B cell (primary cell): ENCODE measurements at regions not wholly inside any gene's neighbourhood (a gene's known extent, or its start where the extent isn't known, plus 50 kb on each side); places are given as distances from the start of the nearest gene placed in this dataset.

Source experiments
- ATAC-seq: fragments of 200-7000 bp; cut with Tn5 transposase; one replicate; pipeline ENCODE4 v1.10.0; 2021; ENCODE audit warnings: low read depth, mild to moderate bottlenecking, moderate number of reproducible peaks, moderate library complexity
- CTCF ChIA-PET: fragments of 350-600 bp; sonication (Branson Sonifier 250); formaldehyde crosslinking; loops from one replicate; lab custom pipeline; 2021; ENCODE audit warnings: antibody characterized with exemption, inconsistent platforms; lab: Charles Lee
- POLR2A ChIA-PET: fragments of 350-600 bp; sonication (Branson Sonifier 250); formaldehyde crosslinking; loops from one replicate; lab custom pipeline; 2021; ENCODE audit warnings: antibody characterized with exemption; lab: Charles Lee
- DNase-seq: peaks from one replicate; pipeline ENCODE4 v3.0.0; 2013
- H2AFZ ChIP-seq: 2 replicates; pipeline ENCODE4 v1.6.1; 2012; ENCODE audit warnings: mild to moderate bottlenecking, low read depth, low read length; ENCODE audit not compliant: insufficient read depth, poor library complexity, severe bottlenecking
- H3K27ac ChIP-seq, 2 donors: 1 replicate in 1 of 2; 2 replicates in 1 of 2; pipeline ENCODE4 v1.5.1; 2012 to 2013; ENCODE audit warnings: low read length in 2 of 2, mild to moderate bottlenecking in 2 of 2, moderate library complexity in 1 of 2
- H3K27me3 ChIP-seq, 4 experiments: fragments of 200-600 bp in 1 of 4; sonication (generic) in 1 of 4; replicated peaks in 1 of 4; 1 replicate in 2 of 4; 2 replicates in 2 of 4; pipeline versions ENCODE4 v1.6.1 to v1.7.0; 2013 to 2016; ENCODE audit warnings: low read length in 3 of 4, mild to moderate bottlenecking in 2 of 4, mixed read lengths in 1 of 4, moderate library complexity in 1 of 4; ENCODE audit not compliant: insufficient read depth in 4 of 4, control insufficient read depth in 3 of 4; ENCODE audit errors: control extremely low read depth in 1 of 4
- H3K36me3 ChIP-seq, 2 experiments: replicated peaks in 1 of 2; 1 replicate in 1 of 2; 2 replicates in 1 of 2; pipeline versions ENCODE4 v1.6.1 to v1.7.1; 2013; ENCODE audit warnings: low read length in 1 of 2; ENCODE audit not compliant: insufficient read depth in 2 of 2, control insufficient read depth in 1 of 2; ENCODE audit errors: control extremely low read depth in 1 of 2, extremely low read depth in 1 of 2
- H3K4me1 ChIP-seq, 2 donors: fragments of 200-600 bp in 1 of 2; sonication (generic) in 1 of 2; 1 replicate in 1 of 2; 2 replicates in 1 of 2; pipeline versions ENCODE4 v1.5.1 to v1.6.1; 2013 to 2017; ENCODE audit warnings: low read length in 2 of 2; ENCODE audit not compliant: control insufficient read depth in 2 of 2, insufficient read depth in 2 of 2
- H3K4me2 ChIP-seq: replicated peaks from 2 replicates; pipeline ENCODE3; 2012; ENCODE audit warnings: mild to moderate bottlenecking, low read depth, low read length; ENCODE audit not compliant: poor library complexity, severe bottlenecking
- H3K4me3 ChIP-seq, 5 experiments: fragments of 200-600 bp in 1 of 5; sonication (generic) in 1 of 5; 1 replicate in 3 of 5; 2 replicates in 2 of 5; pipeline versions ENCODE4 v1.5.1 to v1.7.0; 2011 to 2016; ENCODE audit warnings: low read length in 4 of 5, mild to moderate bottlenecking in 4 of 5, low read depth in 2 of 5, control low read depth in 1 of 5, moderate library complexity in 1 of 5; ENCODE audit not compliant: insufficient read depth in 1 of 5; ENCODE audit errors: control extremely low read depth in 1 of 5, extremely low read depth in 1 of 5
- H3K79me2 ChIP-seq: fragments of 200-600 bp; sonication (generic); one replicate; pipeline ENCODE4 v1.6.0; 2016; ENCODE audit warnings: low read length; ENCODE audit not compliant: control insufficient read depth, insufficient read depth
- H3K9ac ChIP-seq: fragments of 200-600 bp; sonication (generic); 2 replicates; pipeline ENCODE4 v1.6.1; 2017; ENCODE audit warnings: mild to moderate bottlenecking, low read length, moderate library complexity
- H3K9me3 ChIP-seq, 3 donors: one replicate each; pipeline versions ENCODE4 v1.6.1 to v1.7.1; 2013; ENCODE audit warnings: low read length in 2 of 3; ENCODE audit not compliant: control insufficient read depth in 2 of 3, insufficient read depth in 1 of 3; ENCODE audit errors: control extremely low read depth in 1 of 3
- H4K20me1 ChIP-seq: 2 replicates; pipeline ENCODE4 v1.6.0; 2012; ENCODE audit warnings: mild to moderate bottlenecking, low read length; ENCODE audit not compliant: insufficient read depth, control insufficient read depth, poor library complexity, severe bottlenecking
- H3K27ac Mint-ChIP-seq: one replicate; pipeline ENCODE4 v1.8.0; 2021; ENCODE audit warnings: mixed read lengths
- H3K27me3 Mint-ChIP-seq: one replicate; pipeline ENCODE4 v1.8.0; 2021; ENCODE audit warnings: mixed read lengths
- H3K4me1 Mint-ChIP-seq: one replicate; pipeline ENCODE4 v1.8.0; 2021; ENCODE audit warnings: mixed read lengths
- H3K4me3 Mint-ChIP-seq: one replicate; pipeline ENCODE4 v1.8.0; 2021; ENCODE audit warnings: mixed read lengths
- H3K9me3 Mint-ChIP-seq: one replicate; pipeline ENCODE4 v1.8.0; 2022; ENCODE audit warnings: mixed read lengths; ENCODE audit not compliant: insufficient read depth
- EZH2 ChIP-seq: IDR thresholded peaks from 2 replicates; pipeline ENCODE4 v1.6.1; 2012; ENCODE audit warnings: borderline replicate concordance, low read depth, mild to moderate bottlenecking, moderate library complexity, low read length; ENCODE audit not compliant: insufficient read depth, poor library complexity, severe bottlenecking
- WGBS: methylation state at CpG from one replicate; pipeline ENCODE4 v1.1.5; 2013; ENCODE audit warnings: missing lambda C conversion rate; ENCODE audit not compliant: insufficient coverage; 5-methylcytosine and 5-hydroxymethylcytosine counted together
- intact Hi-C: fragments of 100-400 bp; cut with micrococcal nuclease; formaldehyde crosslinking; loops from one replicate; pipeline ENCODE4 v1.10.0; 2022
- TF ChIP-seq, protein P1 (sequence below): fragments of 200-600 bp; IDR thresholded peaks from one replicate; pipeline ENCODE4 v1.8.0; 2022; ENCODE audit warnings: antibody characterized with exemption, mild to moderate bottlenecking

- ChIA-PET POLR2A (no interaction called here), CTCF (no interaction called here)
- Histone ChIP-seq H3K36me3 (no peaks in the 10 kb centered on the region), H3K4me2 (no peak overlapping the region), H3K4me1 (no peaks in the 10 kb centered on the region), H2AFZ (no peak overlapping the region), H3K27ac (no peak overlapping the region), H3K4me3 (no peak overlapping the region), H4K20me1 (no peaks in the 10 kb centered on the region), H3K9ac (no peak overlapping the region), H3K27me3 (peaks cover 0 to 5% (median 0%) of the 10 kb centered on the region in 4 experiments), H3K79me2 (no peaks in the 10 kb centered on the region), H3K9me3 (peaks cover 0 to 19% (median 0%) of the 10 kb centered on the region in 3 donors)
- intact Hi-C loops = no loop called here
- Mint-ChIP-seq H3K9me3 (peaks cover 9% of the 10 kb centered on the region), H3K4me1 (no peaks in the 10 kb centered on the region), H3K4me3 (no peak overlapping the region), H3K27ac (no peak overlapping the region), H3K27me3 (peaks cover 27% of the 10 kb centered on the region)
- DNase-seq (no peak), ATAC-seq (no peak)
- no peak for TF ChIP-seq EZH2
- TF ChIP-seq, protein P1, sequence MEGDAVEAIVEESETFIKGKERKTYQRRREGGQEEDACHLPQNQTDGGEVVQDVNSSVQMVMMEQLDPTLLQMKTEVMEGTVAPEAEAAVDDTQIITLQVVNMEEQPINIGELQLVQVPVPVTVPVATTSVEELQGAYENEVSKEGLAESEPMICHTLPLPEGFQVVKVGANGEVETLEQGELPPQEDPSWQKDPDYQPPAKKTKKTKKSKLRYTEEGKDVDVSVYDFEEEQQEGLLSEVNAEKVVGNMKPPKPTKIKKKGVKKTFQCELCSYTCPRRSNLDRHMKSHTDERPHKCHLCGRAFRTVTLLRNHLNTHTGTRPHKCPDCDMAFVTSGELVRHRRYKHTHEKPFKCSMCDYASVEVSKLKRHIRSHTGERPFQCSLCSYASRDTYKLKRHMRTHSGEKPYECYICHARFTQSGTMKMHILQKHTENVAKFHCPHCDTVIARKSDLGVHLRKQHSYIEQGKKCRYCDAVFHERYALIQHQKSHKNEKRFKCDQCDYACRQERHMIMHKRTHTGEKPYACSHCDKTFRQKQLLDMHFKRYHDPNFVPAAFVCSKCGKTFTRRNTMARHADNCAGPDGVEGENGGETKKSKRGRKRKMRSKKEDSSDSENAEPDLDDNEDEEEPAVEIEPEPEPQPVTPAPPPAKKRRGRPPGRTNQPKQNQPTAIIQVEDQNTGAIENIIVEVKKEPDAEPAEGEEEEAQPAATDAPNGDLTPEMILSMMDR = no peak
- 93% methylated on average over 5 of the region's 6 CpGs for WGBS
Measured at GRCh38 chr5:172524573-172525021, 70.3 kb upstream of the SH3PXD2B start.

DNA sequence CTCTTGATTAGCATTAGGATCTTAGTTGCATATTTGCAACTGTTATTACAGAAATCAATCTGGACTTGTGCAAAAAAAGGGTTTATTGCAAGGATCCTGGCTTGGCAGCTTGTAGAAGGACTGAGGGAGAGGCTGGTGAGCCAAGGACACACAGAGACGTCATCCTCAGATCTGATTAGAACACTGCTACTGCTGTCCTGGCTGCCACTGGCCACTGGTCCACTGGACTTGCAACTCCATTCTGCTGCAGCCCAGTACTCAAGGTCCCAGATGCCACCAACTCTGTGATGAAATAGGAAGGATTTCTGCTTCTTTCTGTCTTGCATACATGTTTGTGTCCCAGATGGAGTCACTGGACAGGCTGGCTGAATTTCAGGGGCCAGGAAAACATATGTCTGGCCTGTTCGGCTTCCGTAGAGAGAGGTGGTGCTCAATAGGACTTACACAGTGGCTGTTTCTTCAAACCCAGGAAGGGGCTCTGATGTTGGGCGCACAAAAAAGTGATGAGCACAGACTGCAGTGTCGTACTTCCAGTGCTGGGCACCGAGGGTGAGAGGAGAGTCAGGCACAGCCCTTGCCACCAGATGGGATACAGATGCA lies 68.9 kb upstream of the SH3PXD2B start:
- no peak overlapping the region for H2AFZ ChIP-seq
- ChIA-PET POLR2A (no interaction called here), CTCF (no interaction called here)
- WGBS = 95% methylated on average over 6 of the region's 6 CpGs
- H3K4me1 Mint-ChIP-seq = no peaks in the 10 kb centered on the region
- H3K9me3 Mint-ChIP-seq = peaks cover 9% of the 10 kb centered on the region
- peaks cover 0 to 4% (median 0%) of the 10 kb centered on the region in 4 experiments for H3K27me3 ChIP-seq
- no peak overlapping the region for H3K27ac Mint-ChIP-seq
- no peaks in the 10 kb centered on the region for H3K36me3 ChIP-seq
- H3K79me2 ChIP-seq = no peaks in the 10 kb centered on the region
- H4K20me1 ChIP-seq = no peaks in the 10 kb centered on the region
- intact Hi-C loops = no loop called here
- no peak overlapping the region for H3K4me3 Mint-ChIP-seq
- no peak overlapping the region for H3K4me3 ChIP-seq
- ATAC-seq (no peak), DNase-seq (no peak)
- H3K4me1 ChIP-seq = no peaks in the 10 kb centered on the region
- peaks cover 18% of the 10 kb centered on the region for H3K27me3 Mint-ChIP-seq
- no peak for TF ChIP-seq EZH2
- TF ChIP-seq, protein P1 = no peak
- no peak overlapping the region for H3K4me2 ChIP-seq
- H3K9ac ChIP-seq = no peak overlapping the region
- H3K9me3 ChIP-seq = peaks cover 0 to 16% (median 0%) of the 10 kb centered on the region in 3 donors
- H3K27ac ChIP-seq = no peak overlapping the region
